Keratinocyte (primary cell): ENCODE measurements at regions not wholly inside any gene's neighbourhood (a gene's known extent, or its start where the extent isn't known, plus 50 kb on each side); places are given as distances from the start of the nearest gene placed in this dataset.

ENCODE experiments used
- CTCF ChIP-seq, 3 experiments: IDR thresholded peaks in 1 of 3; conservative IDR thresholded peaks in 1 of 3; optimal IDR thresholded peaks in 1 of 3; 2 replicates in 2 of 3; 3 replicates in 1 of 3; pipeline versions ENCODE3 to v1.5.1; 2011; ENCODE audit warnings: low read length in 3 of 3, mild to moderate bottlenecking in 3 of 3, moderate library complexity in 2 of 3, control low read depth in 1 of 3, inconsistent platforms in 1 of 3; ENCODE audit not compliant: insufficient read depth in 2 of 3; ENCODE audit errors: extremely low read depth in 1 of 3
- EZH2 ChIP-seq: IDR thresholded peaks from one replicate; pipeline ENCODE4 v1.6.1; 2012; ENCODE audit warnings: inconsistent platforms, mild to moderate bottlenecking, low read length, moderate library complexity

- TF ChIP-seq CTCF (optimal IDR thresholded peaks at IDR 0.05 in 1 of 3, IDR thresholded peaks at IDR 0.05 in 1 of 3, conservative IDR thresholded peaks at IDR 0.05 in 1 of 3; ENCODE audit: extremely low read depth in 1 of 3, insufficient read depth in 2 of 3, low read length in 3 of 3) (peak in 1 of 3 experiments; percentile 8), EZH2 (no peak)
These were observed 97.0 kb upstream of the PAPOLG start for GRCh38 chr2:60659026-60659425.
